Stimulated activated CD4-positive, alpha-beta T cell treated with anti-CD3 and anti-CD28 coated beads, Interleukin-12 subunit alpha, Interleukin-12 subunit beta, amount 100 ng/mL, for 4 hours (primary cell): ENCODE measurements at regions not wholly inside any gene's neighbourhood (a gene's known extent, or its start where the extent isn't known, plus 50 kb on each side); places are given as distances from the start of the nearest gene placed in this dataset.

ENCODE experiments used
- DNase-seq: peaks from one replicate; pipeline ENCODE4 v3.0.0-alpha.2; 2020

DNA sequence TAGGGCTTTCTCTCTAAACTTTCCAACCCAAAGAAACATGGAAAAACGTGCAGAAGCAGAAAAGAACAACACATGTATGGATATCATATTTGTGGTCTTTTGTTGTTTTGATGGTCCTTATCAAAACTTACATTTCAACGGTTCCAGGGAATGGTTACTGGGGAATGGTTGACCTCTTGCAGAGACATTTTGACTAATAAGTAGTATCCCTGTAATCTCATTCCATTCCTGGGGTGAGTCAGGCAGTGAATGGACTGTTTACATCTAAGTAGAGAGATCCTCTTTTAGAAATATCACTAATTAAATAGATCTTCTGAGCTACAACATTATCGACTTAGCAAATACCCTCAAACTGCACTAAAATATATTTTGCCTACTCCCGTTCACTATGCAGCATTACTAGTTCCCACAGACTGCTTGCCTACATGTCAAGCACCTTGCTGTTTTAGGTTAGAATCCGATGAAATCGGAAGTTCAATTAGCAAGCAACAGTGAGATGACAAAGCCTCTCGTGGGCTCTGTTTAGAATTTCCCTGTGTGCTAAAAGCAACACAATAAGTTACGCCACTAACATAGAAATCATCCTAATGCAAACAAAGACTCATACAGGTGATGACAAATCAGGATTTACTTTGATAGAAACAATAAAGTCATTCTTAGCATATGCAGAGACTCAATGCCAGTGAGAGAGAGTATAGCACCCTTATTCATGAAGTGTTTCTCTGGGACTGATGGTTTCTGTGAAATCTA, 797.7 kb upstream of the ARGLU1 start:
- no peak for DNase-seq

DNA sequence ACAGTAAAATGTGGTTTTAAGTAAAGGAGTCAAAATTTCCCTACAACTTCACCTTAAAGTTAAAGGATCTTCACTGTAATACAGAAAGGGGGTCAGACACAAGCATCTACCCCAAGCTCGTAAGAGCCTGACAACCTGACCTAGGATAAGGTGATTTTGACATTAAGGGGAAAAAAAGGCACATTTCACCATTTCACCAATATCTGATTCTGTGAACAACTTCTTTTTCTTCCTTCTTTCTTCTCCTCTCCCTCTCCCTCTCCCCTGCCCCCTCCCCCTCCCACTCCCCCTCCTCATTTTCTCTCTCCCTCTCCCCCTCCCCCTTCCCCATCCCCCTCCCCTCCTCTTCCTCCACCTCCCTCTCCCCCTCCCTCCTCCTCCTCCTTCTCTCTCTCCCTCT, 796.7 kb upstream of the ARGLU1 start:
- no peak for DNase-seq

DNA sequence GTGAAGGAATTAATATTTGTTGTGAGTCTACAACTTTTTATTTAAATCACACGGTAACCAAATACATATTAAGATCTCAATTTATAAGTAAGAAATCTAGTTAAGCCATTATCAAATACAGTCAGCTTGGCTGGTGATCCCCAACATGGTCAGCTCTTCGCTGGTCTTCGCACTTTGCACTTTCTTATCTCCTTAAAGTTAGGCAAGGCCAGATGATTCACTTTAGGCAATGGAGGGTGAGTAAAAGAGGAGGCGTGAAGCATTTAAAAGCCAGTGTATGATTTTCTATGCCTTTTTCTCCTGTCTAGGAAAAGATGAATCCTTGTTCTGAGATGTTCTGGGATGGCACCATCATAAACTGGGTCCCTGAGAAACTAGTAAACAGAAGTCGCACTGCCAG, 793.7 kb upstream of the ARGLU1 start:
- no peak for DNase-seq

DNA sequence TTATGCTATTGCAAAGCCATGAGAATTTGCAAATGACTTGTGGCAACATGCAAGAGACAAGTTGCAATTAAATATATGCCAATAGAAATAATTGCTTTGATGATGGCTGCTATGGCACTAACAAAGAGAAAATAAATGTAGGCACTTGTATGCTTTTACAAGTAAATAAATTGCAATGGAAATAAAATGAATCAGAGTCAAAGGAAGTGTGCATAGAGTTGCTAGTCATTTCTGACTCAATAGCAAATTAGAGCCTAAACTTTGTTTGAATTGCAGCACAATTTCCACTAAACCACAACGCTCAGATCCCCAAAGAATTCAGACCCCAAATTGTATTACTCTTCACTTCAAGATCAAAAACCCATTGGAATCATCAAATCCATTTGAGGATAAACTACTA, 792.1 kb upstream of the ARGLU1 start:
- DNase-seq, result no peak

DNA sequence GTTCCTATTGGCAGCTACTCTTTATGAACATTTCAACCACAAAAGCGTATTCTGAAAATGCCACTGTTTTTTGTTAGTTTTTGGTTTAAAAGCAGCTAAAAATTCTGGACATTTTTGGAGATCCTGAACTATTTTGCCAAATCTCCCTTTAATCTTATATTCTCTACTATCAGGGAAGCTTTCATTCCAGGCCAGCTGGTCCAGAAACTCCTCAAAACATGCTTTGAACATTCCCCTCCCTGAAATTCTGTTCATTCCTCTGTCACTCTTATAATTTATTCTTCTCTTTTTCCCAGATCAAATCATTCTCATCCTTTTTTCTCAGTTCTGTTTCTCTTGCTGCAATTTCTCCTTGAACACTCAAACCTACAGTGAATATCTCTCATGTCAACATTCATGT, 790.9 kb upstream of the ARGLU1 start:
- no peak for DNase-seq

DNA sequence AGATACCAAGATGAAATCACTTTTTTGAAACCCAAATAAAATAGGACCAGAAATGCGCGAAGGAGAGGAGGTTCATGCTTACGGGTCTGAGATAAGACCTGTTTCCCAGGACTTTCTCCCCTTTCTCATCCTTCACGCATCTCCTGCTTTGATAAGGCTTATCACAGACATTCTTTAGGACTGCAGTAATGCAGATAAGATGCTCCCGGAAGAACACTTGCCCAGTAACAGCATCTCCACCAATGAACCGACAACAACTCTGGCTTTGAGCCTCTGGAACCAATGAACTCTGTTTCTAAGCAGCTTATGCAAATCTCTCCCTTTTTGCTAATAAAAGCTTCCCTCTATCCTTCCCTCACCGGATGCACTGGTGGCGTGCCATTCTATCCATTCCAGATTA, 783.4 kb upstream of the ARGLU1 start:
- no peak for DNase-seq

DNA sequence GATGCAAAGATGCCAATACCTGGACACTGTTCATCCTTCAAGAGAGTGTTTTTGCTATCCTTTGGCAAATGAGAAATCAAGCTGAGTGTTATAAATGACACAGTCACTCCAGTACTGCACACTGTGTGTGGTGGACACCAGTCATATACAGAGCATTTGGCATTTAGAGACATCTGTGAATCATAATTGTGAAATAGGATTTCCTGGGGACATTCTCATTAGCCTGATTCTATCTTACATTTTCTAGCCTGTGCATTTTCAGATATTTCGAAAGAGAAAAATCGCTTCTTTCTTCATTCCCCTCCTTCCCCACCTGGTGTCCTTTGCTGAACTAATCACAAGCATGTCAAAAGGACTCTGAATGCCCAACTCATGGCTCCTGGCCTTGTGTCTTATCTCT, 781.0 kb upstream of the ARGLU1 start:
- DNase-seq, result no peak

DNA sequence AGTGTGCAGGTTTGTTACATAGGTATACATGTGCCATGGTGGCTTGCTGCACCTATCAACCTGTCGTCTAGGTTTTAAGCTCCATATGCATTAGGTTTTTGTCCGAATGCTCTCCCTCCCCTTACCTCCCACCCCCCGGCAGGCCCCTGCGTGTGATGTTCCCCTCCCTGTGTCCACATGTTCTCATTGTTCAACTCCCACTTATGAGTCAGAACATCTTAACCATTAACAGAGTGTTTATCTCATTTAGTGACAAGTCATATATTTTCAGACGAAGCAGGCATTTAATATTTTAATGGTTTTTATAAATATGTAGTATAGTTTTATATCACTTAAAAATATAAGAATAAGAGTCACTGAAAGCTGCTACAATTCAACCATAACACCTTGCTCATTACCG, 780.5 kb upstream of the ARGLU1 start:
- DNase-seq, result no peak

DNA sequence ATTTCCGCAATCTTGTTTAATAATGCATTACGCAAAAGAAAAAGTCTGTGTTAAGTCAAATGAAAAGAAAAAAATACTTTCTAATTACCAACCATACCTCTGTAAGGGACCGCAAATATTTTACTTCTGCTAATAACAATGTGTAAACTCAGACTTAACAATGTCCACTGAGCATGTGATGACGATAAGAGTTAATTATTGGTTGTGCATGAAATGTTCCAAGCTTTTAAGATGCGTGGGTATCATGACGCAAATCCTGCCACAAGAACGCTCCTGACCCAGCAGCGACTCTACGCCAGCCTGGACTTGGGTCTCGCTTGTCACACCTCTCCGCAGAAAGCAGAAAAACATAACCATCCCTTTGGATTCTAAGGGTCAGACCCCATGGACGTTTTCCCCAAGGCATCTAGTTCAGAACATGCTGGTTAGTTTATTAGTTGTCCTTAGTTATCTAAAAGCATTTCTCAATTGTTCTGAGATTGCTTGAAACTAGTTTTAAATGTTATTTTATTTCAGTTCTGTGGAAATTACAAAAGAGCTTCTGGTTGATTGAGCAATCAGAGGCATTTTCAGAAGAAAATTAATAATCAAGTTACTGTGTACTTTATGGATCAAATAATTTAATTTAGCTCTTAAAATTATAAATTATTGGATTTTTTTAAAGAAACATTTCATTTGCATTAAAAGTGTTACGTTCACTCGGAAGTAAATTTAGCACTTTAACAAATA, 779.9 kb upstream of the ARGLU1 start:
- DNase-seq, result no peak

DNA sequence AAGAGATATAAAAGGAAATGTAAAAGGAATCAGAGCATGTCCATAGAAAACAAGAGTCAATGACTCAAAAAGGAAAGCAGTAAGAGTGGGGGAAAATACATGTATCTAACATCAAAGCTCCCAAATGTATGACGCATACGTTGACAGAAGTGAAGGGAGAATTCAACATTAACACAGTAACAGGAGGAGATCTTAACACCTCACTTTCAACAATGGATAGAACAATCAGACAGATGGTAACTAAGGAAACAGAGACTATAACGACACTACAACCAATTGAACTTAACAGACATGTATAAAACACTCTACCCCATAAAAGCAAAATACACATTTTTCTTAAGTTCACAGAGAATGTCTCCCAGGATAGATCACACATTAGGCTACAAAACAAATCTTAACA, 774.8 kb upstream of the ARGLU1 start:
- no peak for DNase-seq

DNA sequence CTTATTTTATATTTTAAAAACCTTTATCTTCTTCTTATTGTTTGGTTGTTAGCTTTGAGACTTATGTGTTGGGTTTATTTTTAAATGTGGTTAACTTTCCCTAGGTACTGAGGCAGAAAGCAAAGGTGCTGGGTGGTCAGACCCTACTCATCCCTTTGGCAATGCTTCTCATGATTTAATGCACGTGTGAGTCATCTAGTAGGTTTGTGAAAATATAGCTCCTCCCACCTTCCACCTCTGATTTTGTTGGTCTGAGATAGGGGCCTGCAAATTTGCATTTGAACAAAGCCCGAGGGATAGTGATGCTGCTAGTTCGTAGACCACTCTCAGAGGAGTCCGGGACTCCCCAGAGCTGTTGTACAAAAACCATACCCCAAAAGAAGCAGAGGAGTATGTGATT, 771.3 kb upstream of the ARGLU1 start:
- DNase-seq, result no peak

DNA sequence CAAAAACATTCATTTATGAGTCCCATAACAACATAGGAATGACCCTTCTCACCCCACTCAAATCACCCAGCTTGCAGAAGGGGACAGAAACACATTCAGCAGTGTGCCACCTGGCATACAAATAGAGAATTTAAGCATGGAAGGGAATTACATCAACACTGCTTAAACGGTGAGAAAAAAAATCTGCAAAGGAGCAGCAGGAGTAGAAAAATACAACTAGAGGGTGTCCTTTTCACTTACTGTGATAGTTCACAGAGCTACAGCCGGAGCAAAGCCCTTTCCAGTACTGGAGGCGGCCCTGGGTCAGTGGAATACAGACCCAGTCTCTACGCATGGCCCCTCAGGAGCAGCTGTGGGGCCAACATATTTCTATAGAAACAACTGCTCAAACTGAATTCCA, 764.3 kb upstream of the ARGLU1 start:
- DNase-seq, result no peak

DNA sequence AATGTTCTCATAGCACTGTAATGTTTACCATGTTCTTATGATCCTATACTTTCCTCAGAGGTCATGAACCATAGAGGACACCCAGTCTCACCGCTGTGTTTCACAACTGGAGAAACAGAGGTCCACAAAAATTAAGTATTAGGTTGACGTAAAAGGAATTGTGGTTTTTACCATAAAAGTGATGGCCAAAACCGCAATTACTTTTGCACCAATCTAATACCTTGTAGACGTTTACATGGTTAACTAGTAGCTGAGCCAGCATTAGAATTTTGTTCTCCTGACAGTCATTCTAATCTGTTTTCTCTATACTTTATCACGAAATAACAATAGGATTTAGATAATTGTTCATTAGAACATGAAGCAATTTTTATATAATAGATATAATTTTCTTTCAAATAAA, 763.4 kb upstream of the ARGLU1 start:
- no peak for DNase-seq

DNA sequence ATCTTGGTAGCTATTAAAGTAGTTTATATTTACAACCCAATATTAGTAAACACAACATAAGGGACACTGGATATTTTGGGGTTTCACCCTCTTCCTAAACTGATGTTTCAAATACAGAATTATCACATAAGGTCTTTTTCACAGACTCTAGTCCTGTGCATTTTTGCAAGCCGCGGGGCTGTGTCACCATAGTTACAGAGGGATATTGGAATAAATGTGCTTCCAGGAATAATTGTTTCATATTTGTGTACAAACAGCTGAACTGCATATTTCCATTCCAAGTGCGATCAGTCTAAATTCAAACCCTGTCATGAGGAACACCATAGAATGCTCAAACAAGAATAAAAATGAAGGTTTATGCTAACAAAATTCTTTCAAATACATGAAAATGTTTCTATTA, 762.5 kb upstream of the ARGLU1 start:
- no peak for DNase-seq

DNA sequence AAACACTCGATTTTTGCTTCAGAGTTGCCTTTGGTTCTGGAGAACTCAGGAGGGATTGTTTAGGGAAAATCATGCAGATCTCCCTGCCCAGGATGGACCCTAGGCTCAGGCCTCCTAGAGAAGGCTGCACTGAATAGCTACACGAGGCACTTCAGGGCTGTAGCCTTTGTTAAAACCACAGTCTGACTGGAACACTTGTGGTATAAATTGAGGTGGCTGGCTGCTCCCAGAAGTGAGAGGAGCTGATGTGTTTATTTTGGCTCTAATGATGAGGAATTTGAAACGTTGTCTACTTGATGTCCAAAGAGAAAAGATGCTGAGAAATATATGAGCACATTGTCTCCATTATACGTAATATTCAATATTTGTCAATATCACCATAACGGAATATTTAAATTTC, 762.1 kb upstream of the ARGLU1 start:
- DNase-seq, result no peak

DNA sequence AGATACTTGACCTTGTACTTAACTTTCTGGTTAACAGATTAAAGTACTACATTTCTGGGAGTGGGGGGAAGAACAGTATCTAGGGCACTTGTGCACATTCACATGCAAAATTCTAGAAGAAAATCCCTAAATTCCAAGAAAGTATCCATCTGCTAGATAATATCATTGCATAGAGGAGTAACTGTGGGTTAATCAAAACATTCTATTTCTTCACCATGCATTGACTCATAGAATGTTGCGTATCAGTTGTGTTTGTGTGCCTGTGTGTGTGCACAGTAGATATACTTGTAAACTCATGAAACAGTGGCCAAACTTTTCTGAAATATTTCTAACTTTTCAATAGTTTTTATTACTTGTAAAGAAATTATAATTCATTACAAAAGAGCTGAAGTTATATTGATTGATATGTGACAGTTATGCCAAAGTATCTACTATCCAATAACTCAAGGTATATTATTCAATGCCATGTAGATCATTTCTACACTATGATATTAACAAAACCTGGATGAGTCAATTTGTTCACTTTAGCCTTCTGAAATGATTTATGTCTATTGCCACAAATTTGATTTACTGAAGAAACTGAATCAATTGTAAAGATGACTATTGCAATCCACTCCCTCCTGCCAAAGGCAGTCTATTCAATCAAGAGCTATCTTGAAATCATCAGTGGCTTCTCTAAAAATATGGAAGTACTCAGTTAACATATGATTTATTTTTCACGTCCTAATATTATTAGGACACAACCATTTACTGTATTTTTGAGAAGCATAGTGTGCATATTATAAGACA, 756.7 kb upstream of the ARGLU1 start:
- no peak for DNase-seq

DNA sequence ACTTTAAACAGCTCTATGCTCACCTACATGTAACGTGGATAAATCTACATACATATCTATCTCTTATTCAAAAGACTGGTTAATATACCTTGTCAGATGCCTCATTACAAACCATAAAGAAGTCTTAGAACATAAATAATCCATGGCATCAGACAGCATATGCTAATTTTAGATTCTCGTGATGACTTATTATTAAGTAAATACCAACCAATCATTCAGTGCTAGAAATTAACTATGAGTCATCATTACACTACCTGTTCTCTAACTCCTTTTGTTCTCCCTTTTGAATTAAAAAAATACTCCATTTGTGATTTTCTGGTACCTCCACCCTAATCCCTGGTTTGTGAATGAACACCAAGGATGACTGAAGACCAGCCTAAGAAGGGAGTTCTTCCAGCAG, 754.3 kb upstream of the ARGLU1 start:
- DNase-seq, result no peak

DNA sequence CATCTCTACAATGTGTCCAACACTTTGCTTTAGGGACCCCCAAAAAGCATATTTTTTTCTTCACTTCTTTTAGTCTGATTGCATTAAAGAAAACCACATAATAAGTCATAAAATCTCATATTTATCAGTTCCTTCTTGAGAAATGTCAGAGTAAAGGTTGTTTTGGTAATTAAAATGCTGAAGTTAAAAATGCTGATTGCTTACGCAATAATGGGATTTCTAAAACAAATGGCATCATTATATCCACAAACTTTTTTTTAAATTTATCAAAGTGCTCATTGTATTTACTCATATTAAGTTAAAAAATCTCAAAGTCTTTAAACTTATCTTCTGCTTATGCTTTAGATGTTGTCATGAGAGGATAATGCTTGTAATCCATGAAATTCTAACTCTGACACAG, 737.2 kb upstream of the ARGLU1 start:
- DNase-seq, result no peak

DNA sequence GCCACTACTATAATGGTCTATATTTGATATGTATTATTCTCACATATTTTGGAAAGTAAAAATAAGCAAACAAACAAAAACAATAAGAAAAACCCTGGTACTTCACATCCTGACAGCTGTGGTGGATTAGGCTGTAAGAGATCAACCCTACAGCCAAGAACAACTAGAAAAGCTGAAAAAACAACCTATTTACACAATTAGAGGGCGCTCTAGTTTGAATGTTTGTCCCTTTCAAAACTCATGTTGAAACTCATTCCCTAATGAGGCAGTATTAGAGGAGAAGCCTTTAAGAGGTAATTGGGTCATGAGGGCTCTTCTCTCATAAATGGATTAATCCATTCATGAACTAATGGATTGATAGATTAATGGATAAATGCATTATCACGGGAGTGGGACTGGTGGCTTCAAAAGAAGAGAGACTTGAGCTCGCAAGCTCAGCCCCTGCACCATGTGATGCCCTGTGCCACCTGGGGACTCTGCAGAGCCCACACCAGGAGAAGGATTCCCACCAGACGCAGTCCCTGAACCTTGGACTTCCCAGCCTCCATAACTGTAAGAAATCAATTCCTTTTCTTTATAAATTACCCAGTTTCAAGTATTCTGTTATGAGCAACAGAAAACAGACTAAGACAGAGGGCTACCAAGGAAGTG, 733.9 kb upstream of the ARGLU1 start:
- DNase-seq, result no peak

DNA sequence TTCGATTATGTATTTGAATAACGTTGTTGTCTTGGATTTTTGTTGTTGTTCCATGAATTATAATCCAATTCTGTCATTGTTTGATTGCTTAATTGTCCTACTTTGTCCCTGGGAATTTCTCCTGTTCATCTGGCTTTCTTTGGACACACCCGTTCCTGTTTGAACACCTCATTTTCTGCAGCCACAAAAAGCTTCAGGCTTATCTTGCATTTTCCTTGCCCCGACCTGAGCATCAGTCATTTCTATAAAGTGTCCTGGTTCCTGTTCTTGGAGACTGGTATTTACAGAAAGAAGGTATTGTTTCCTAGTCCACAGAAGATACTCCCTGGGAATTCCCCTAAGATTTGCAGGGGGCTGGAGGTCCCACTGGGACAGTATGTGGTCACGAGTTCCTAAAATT, 731.8 kb upstream of the ARGLU1 start:
- no peak for DNase-seq

DNA sequence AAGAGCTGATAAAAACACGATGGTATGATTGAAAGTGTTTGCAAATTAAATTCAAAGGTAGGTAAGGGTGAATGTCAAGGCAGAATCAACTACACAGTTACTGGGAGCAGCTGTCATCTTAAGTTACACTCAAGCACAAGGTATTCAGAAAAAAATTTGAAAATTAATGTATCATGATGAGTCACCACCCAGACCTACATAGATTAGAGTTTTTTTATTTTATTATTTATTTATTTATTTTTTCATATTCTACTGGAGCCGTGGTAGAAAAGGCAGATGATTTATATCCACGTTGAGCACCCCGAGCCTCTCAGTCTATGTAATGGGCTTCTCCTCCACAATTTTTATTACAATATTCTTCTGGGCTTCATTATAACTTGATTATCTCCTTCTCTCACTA, 728.9 kb upstream of the ARGLU1 start:
- DNase-seq, result no peak

DNA sequence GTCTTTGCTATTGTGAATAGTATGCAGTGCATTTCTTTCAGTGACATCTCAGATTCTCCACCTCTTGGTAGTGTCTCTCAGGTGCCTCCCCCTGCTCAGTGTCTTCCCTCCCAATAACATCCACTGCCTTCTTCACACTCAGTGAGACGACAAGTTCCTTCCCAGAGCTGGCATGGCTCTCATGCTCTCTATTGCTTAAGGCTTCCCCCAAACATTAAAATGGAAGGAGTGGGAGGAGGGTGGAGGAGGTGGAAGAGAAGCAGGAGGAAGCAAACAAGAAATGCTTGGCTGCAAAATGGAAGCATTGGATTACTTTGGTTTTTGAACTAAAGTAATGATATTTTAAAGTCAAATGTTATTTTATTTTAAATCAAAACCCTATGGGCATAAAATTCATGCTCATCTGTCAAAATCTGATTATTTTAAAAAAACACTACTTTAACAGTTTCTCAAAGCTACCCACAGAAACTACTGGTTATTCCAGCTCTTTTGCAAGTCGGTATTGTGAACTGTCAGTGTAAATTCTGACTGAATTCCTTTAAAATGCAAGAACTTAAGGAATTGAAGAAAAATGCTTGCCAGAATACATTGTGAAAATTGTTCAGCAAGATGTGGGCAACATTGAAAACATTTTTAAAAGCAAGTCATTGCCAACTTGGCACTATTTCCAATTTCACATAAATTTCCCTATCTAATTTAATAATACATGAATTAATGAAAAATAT, 727.6 kb upstream of the ARGLU1 start:
- DNase-seq, result no peak

DNA sequence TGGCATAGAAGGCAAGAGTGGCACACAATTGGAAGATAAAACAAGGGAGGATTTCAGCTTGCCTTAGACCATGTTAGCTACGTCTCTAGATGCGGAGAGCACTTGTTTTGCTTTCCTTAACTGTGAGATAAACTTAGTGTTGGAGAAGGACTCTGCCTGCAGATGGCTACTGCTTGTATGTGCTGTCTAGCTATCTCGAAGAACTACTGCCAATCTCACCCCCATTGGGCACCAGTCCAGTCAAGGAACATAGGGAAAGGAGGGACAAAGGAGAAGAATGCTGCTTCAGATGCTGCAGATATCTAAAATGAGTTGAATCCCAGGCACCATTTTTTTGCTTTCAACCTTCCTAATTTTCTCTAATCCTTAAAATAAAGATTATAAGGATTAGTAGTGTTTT, 726.0 kb upstream of the ARGLU1 start:
- no peak for DNase-seq
